Endothelial cell of umbilical vein (primary cell): ENCODE measurements at regions not wholly inside any gene's neighbourhood (a gene's known extent, or its start where the extent isn't known, plus 50 kb on each side); places are given as distances from the start of the nearest gene placed in this dataset.
"Not testable (repeated sequence)": the region's sequence is repeated elsewhere in the genome, so short reads cannot be mapped to it uniquely, and the experiment has no call there.

ENCODE experiments used
- CTCF ChIP-seq, 2 donors: IDR thresholded peaks; 1 replicate in 1 of 2; 2 replicates in 1 of 2; pipeline ENCODE4 v1.5.1; 2011; ENCODE audit warnings: low read length in 2 of 2, mild to moderate bottlenecking in 2 of 2, moderate library complexity in 2 of 2, control low read depth in 1 of 2, inconsistent platforms in 1 of 2, low read depth in 1 of 2; ENCODE audit not compliant: insufficient read depth in 1 of 2; ENCODE audit errors: extremely low read depth in 1 of 2
- EZH2 ChIP-seq: IDR thresholded peaks from 2 replicates; pipeline ENCODE4 v1.6.1; 2012; ENCODE audit warnings: borderline replicate concordance, low read depth, mild to moderate bottlenecking, moderate library complexity, low read length, inconsistent platforms; ENCODE audit not compliant: severe bottlenecking
- FOS ChIP-seq: IDR thresholded peaks from 2 replicates; pipeline ENCODE4 v1.6.1; 2011; ENCODE audit warnings: mild to moderate bottlenecking, low read length, moderate library complexity, borderline replicate concordance; ENCODE audit not compliant: insufficient read depth
- GATA2 ChIP-seq: IDR thresholded peaks from 2 replicates; pipeline ENCODE4 v1.7.0; 2011; ENCODE audit warnings: low read depth, mild to moderate bottlenecking, moderate library complexity, mixed read lengths, low read length; ENCODE audit not compliant: insufficient read length, insufficient read depth
- JUN ChIP-seq: IDR thresholded peaks from 2 replicates; pipeline ENCODE4 v1.6.1; 2011; ENCODE audit warnings: borderline replicate concordance, low read depth; ENCODE audit not compliant: insufficient read length, insufficient read depth
- MAX ChIP-seq: IDR thresholded peaks from 2 replicates; pipeline ENCODE4 v1.6.1; 2011; ENCODE audit not compliant: insufficient read depth, insufficient read length
- POLR2A ChIP-seq: IDR thresholded peaks from 2 replicates; pipeline ENCODE4 v1.6.1; 2012; ENCODE audit warnings: low read depth, mild to moderate bottlenecking, control low read depth, low read length
- POLR2AphosphoS5 ChIP-seq: IDR thresholded peaks from 2 replicates; pipeline ENCODE4 v1.6.1; 2012; ENCODE audit warnings: low read depth, mild to moderate bottlenecking, control low read depth, low read length, moderate library complexity; ENCODE audit not compliant: insufficient read depth

- TF ChIP-seq CTCF (IDR thresholded peaks at IDR 0.05; ENCODE audit: extremely low read depth in 1 of 2, insufficient read depth in 1 of 2, low read depth in 1 of 2, low read length in 2 of 2); POLR2AphosphoS5; FOS; MAX; GATA2; POLR2A; EZH2; JUN: not testable (repeated sequence)
Observed at GRCh38 chr2:90291168-90291883, 1599.9 kb downstream of the RPIA start.
